ENCODE measurements at regions not wholly inside any gene's neighbourhood (a gene's known extent, or its start where the extent isn't known, plus 50 kb on each side); places are given as distances from the start of the nearest gene placed in this dataset.
"Not testable (repeated sequence)": the region's sequence is repeated elsewhere in the genome, so short reads cannot be mapped to it uniquely, and the experiment has no call there.

- Histone ChIP-seq H3K9me3 (ENCODE audit: control insufficient read depth in 2 of 2, low read length in 2 of 2) (no peaks in the 10 kb centered on the region), H3K27ac (ENCODE audit: low read depth in 2 of 2, low read length in 2 of 2) (no peak overlapping the region), H3K4me3 (ENCODE audit: low read length in 2 of 2) (no peak overlapping the region)
These were observed 815.9 kb upstream of the FRG1 start for GRCh38 chr4:189124791-189125190.

GRCh38 chr4:189126040-189126439, 814.6 kb upstream of the FRG1 start:
- Histone ChIP-seq H3K9ac (ENCODE audit: low read depth in 1 of 2, low read length in 2 of 2) (no peak overlapping the region), H3K36me3 (ENCODE audit: control insufficient read depth in 2 of 2, insufficient read depth in 2 of 2, low read length in 2 of 2) (no peaks in the 10 kb centered on the region), H3K4me1 (ENCODE audit: control insufficient read depth in 2 of 2, insufficient read depth in 2 of 2, low read length in 2 of 2) (no peaks in the 10 kb centered on the region), H3K27me3 (ENCODE audit: control insufficient read depth in 2 of 2, insufficient read depth in 2 of 2, low read length in 2 of 2) (no peaks in the 10 kb centered on the region), H3K4me3 (ENCODE audit: low read length in 2 of 2) (no peak overlapping the region), H3K9me3 (ENCODE audit: control insufficient read depth in 2 of 2, low read length in 2 of 2) (no peaks in the 10 kb centered on the region), H3K27ac (ENCODE audit: low read depth in 2 of 2, low read length in 2 of 2) (no peak overlapping the region)

More at GRCh38 chr4:189124791-189125190, 815.9 kb upstream of the FRG1 start:
- no peaks in the 10 kb centered on the region for H3K27me3 ChIP-seq (ENCODE audit: control insufficient read depth in 2 of 2, insufficient read depth in 2 of 2, low read length in 2 of 2)
- no peaks in the 10 kb centered on the region for H3K4me1 ChIP-seq (ENCODE audit: control insufficient read depth in 2 of 2, insufficient read depth in 2 of 2, low read length in 2 of 2)
- no peaks in the 10 kb centered on the region for H3K36me3 ChIP-seq (ENCODE audit: control insufficient read depth in 2 of 2, insufficient read depth in 2 of 2, low read length in 2 of 2)
- H3K9ac ChIP-seq (ENCODE audit: low read depth in 1 of 2, low read length in 2 of 2) = no peak overlapping the region

GRCh38 chr4:189128341-189128740, 812.3 kb upstream of the FRG1 start:
- Histone ChIP-seq H3K4me3 (ENCODE audit: low read length in 2 of 2) (no peak overlapping the region), H3K9ac (ENCODE audit: low read depth in 1 of 2, low read length in 2 of 2) (no peak overlapping the region), H3K36me3 (ENCODE audit: control insufficient read depth in 2 of 2, insufficient read depth in 2 of 2, low read length in 2 of 2) (no peaks in the 10 kb centered on the region), H3K27ac (ENCODE audit: low read depth in 2 of 2, low read length in 2 of 2) (no peak overlapping the region), H3K4me1 (ENCODE audit: control insufficient read depth in 2 of 2, insufficient read depth in 2 of 2, low read length in 2 of 2) (no peaks in the 10 kb centered on the region), H3K27me3 (ENCODE audit: control insufficient read depth in 2 of 2, insufficient read depth in 2 of 2, low read length in 2 of 2) (no peaks in the 10 kb centered on the region), H3K9me3 (ENCODE audit: control insufficient read depth in 2 of 2, low read length in 2 of 2) (peaks cover 0 to 2% of the 10 kb centered on the region in 2 donors)

GRCh38 chr4:189129044-189129694, 811.5 kb upstream of the FRG1 start:
- Histone ChIP-seq H3K36me3 (ENCODE audit: control insufficient read depth in 2 of 2, insufficient read depth in 2 of 2, low read length in 2 of 2) (no peaks in the 10 kb centered on the region), H3K27me3 (ENCODE audit: control insufficient read depth in 2 of 2, insufficient read depth in 2 of 2, low read length in 2 of 2) (no peaks in the 10 kb centered on the region), H3K9ac (ENCODE audit: low read depth in 1 of 2, low read length in 2 of 2) (no peak overlapping the region), H3K9me3 (ENCODE audit: control insufficient read depth in 2 of 2, low read length in 2 of 2) (peaks cover 0 to 2% of the 10 kb centered on the region in 2 donors), H3K4me3 (ENCODE audit: low read length in 2 of 2) (no peak overlapping the region), H3K4me1 (ENCODE audit: control insufficient read depth in 2 of 2, insufficient read depth in 2 of 2, low read length in 2 of 2) (no peaks in the 10 kb centered on the region), H3K27ac (ENCODE audit: low read depth in 2 of 2, low read length in 2 of 2) (no peak overlapping the region)

- H3K4me3 ChIP-seq (ENCODE audit: low read length in 2 of 2) = no peak overlapping the region
- no peaks in the 10 kb centered on the region for H3K4me1 ChIP-seq (ENCODE audit: control insufficient read depth in 2 of 2, insufficient read depth in 2 of 2, low read length in 2 of 2)
- no peaks in the 10 kb centered on the region for H3K36me3 ChIP-seq (ENCODE audit: control insufficient read depth in 2 of 2, insufficient read depth in 2 of 2, low read length in 2 of 2)
- H3K27ac ChIP-seq (ENCODE audit: low read depth in 2 of 2, low read length in 2 of 2) = no peak overlapping the region
- no peaks in the 10 kb centered on the region for H3K27me3 ChIP-seq (ENCODE audit: control insufficient read depth in 2 of 2, insufficient read depth in 2 of 2, low read length in 2 of 2)
- no peak overlapping the region for H3K9ac ChIP-seq (ENCODE audit: low read depth in 1 of 2, low read length in 2 of 2)
- H3K9me3 ChIP-seq (ENCODE audit: control insufficient read depth in 2 of 2, low read length in 2 of 2) = peaks cover 0 to 2% of the 10 kb centered on the region in 2 donors
These were observed 809.6 kb upstream of the FRG1 start for GRCh38 chr4:189131118-189131517.

- no peaks in the 10 kb centered on the region for H3K27me3 ChIP-seq (ENCODE audit: control insufficient read depth in 2 of 2, insufficient read depth in 2 of 2, low read length in 2 of 2)
- H3K4me1 ChIP-seq (ENCODE audit: control insufficient read depth in 2 of 2, insufficient read depth in 2 of 2, low read length in 2 of 2) = no peaks in the 10 kb centered on the region
- no peaks in the 10 kb centered on the region for H3K36me3 ChIP-seq (ENCODE audit: control insufficient read depth in 2 of 2, insufficient read depth in 2 of 2, low read length in 2 of 2)
- H3K9ac ChIP-seq (ENCODE audit: low read depth in 1 of 2, low read length in 2 of 2) = no peak overlapping the region
- H3K4me3 ChIP-seq (ENCODE audit: low read length in 2 of 2) = no peak overlapping the region
- peaks cover 0 to 2% of the 10 kb centered on the region in 2 donors for H3K9me3 ChIP-seq (ENCODE audit: control insufficient read depth in 2 of 2, low read length in 2 of 2)
- no peak overlapping the region for H3K27ac ChIP-seq (ENCODE audit: low read depth in 2 of 2, low read length in 2 of 2)
These were observed 804.2 kb upstream of the FRG1 start for GRCh38 chr4:189136462-189136861.

GRCh38 chr4:189143263-189143952, 797.3 kb upstream of the FRG1 start:
- Histone ChIP-seq H3K36me3 (ENCODE audit: control insufficient read depth in 2 of 2, insufficient read depth in 2 of 2, low read length in 2 of 2) (no peaks in the 10 kb centered on the region), H3K27ac (ENCODE audit: low read depth in 2 of 2, low read length in 2 of 2) (no peak overlapping the region), H3K4me1 (ENCODE audit: control insufficient read depth in 2 of 2, insufficient read depth in 2 of 2, low read length in 2 of 2) (no peaks in the 10 kb centered on the region), H3K27me3 (ENCODE audit: control insufficient read depth in 2 of 2, insufficient read depth in 2 of 2, low read length in 2 of 2) (no peaks in the 10 kb centered on the region), H3K9ac (ENCODE audit: low read depth in 1 of 2, low read length in 2 of 2) (no peak overlapping the region), H3K9me3 (ENCODE audit: control insufficient read depth in 2 of 2, low read length in 2 of 2) (peaks cover 0 to 3% of the 10 kb centered on the region in 2 donors), H3K4me3 (ENCODE audit: low read length in 2 of 2) (no peak overlapping the region)

- Histone ChIP-seq H3K9ac (ENCODE audit: low read depth in 1 of 2, low read length in 2 of 2) (no peak overlapping the region), H3K9me3 (ENCODE audit: control insufficient read depth in 2 of 2, low read length in 2 of 2) (peaks cover 0 to 3% of the 10 kb centered on the region in 2 donors), H3K27ac (ENCODE audit: low read depth in 2 of 2, low read length in 2 of 2) (no peak overlapping the region), H3K36me3 (ENCODE audit: control insufficient read depth in 2 of 2, insufficient read depth in 2 of 2, low read length in 2 of 2) (no peaks in the 10 kb centered on the region), H3K27me3 (ENCODE audit: control insufficient read depth in 2 of 2, insufficient read depth in 2 of 2, low read length in 2 of 2) (no peaks in the 10 kb centered on the region), H3K4me1 (ENCODE audit: control insufficient read depth in 2 of 2, insufficient read depth in 2 of 2, low read length in 2 of 2) (no peaks in the 10 kb centered on the region), H3K4me3 (ENCODE audit: low read length in 2 of 2) (no peak overlapping the region)
These were observed 793.4 kb upstream of the FRG1 start for GRCh38 chr4:189147005-189147929.

- not testable (repeated sequence) for H3K27ac ChIP-seq (ENCODE audit: low read depth in 2 of 2, low read length in 2 of 2); H3K4me3 ChIP-seq (ENCODE audit: low read length in 2 of 2); H3K9me3 ChIP-seq (ENCODE audit: control insufficient read depth in 2 of 2, low read length in 2 of 2)
These were observed 785.6 kb upstream of the FRG1 start for GRCh38 chr4:189155083-189155482.

More at GRCh38 chr4:189155083-189155482, 785.6 kb upstream of the FRG1 start:
- not testable (repeated sequence) for H3K36me3 ChIP-seq (ENCODE audit: control insufficient read depth in 2 of 2, insufficient read depth in 2 of 2, low read length in 2 of 2); H3K27me3 ChIP-seq (ENCODE audit: control insufficient read depth in 2 of 2, insufficient read depth in 2 of 2, low read length in 2 of 2); H3K9ac ChIP-seq (ENCODE audit: low read depth in 1 of 2, low read length in 2 of 2); H3K4me1 ChIP-seq (ENCODE audit: control insufficient read depth in 2 of 2, insufficient read depth in 2 of 2, low read length in 2 of 2)

Data from mucosa of rectum (tissue), 2 donors.